ENCODE measurements at regions not wholly inside any gene's neighbourhood (a gene's known extent, or its start where the extent isn't known, plus 50 kb on each side); places are given as distances from the start of the nearest gene placed in this dataset.

DNA sequence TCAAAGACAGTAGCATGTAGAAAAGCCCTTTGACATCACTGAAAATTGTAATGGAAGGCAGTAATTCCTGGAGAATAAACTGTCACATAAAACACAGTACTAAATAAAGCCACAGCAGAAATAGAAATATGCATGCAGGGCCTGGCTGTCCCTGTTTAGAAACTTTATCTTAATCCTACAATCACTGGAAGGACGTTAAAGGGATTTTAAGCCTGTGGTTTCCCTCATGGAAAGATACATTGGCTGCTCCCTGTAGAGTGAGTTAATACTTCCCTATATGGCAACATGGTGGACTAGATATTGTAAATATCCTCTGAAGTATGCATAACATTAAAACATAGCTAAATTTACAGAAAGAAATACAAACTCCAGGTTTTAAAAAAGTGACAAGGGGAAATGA lies 1334.9 kb upstream of the CELF2 start:
- TF ChIP-seq, protein P1, sequence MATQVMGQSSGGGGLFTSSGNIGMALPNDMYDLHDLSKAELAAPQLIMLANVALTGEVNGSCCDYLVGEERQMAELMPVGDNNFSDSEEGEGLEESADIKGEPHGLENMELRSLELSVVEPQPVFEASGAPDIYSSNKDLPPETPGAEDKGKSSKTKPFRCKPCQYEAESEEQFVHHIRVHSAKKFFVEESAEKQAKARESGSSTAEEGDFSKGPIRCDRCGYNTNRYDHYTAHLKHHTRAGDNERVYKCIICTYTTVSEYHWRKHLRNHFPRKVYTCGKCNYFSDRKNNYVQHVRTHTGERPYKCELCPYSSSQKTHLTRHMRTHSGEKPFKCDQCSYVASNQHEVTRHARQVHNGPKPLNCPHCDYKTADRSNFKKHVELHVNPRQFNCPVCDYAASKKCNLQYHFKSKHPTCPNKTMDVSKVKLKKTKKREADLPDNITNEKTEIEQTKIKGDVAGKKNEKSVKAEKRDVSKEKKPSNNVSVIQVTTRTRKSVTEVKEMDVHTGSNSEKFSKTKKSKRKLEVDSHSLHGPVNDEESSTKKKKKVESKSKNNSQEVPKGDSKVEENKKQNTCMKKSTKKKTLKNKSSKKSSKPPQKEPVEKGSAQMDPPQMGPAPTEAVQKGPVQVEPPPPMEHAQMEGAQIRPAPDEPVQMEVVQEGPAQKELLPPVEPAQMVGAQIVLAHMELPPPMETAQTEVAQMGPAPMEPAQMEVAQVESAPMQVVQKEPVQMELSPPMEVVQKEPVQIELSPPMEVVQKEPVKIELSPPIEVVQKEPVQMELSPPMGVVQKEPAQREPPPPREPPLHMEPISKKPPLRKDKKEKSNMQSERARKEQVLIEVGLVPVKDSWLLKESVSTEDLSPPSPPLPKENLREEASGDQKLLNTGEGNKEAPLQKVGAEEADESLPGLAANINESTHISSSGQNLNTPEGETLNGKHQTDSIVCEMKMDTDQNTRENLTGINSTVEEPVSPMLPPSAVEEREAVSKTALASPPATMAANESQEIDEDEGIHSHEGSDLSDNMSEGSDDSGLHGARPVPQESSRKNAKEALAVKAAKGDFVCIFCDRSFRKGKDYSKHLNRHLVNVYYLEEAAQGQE (IDR thresholded peaks at IDR 0.05; ENCODE audit: insufficient replicate concordance, low read depth), result no peak
- TF ChIP-seq, protein P2, sequence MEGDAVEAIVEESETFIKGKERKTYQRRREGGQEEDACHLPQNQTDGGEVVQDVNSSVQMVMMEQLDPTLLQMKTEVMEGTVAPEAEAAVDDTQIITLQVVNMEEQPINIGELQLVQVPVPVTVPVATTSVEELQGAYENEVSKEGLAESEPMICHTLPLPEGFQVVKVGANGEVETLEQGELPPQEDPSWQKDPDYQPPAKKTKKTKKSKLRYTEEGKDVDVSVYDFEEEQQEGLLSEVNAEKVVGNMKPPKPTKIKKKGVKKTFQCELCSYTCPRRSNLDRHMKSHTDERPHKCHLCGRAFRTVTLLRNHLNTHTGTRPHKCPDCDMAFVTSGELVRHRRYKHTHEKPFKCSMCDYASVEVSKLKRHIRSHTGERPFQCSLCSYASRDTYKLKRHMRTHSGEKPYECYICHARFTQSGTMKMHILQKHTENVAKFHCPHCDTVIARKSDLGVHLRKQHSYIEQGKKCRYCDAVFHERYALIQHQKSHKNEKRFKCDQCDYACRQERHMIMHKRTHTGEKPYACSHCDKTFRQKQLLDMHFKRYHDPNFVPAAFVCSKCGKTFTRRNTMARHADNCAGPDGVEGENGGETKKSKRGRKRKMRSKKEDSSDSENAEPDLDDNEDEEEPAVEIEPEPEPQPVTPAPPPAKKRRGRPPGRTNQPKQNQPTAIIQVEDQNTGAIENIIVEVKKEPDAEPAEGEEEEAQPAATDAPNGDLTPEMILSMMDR (IDR thresholded peaks at IDR 0.05; ENCODE audit: insufficient read depth, low read length), result no peak
- no peak for TF ChIP-seq POLR2AphosphoS5 (IDR thresholded peaks at IDR 0.05; ENCODE audit: low read depth)
- TF ChIP-seq GABPA (IDR thresholded peaks at IDR 0.05; ENCODE audit: low read depth), result no peak

Data from HL-60 (cell line).